IPS-18a (cell line): ENCODE measurements at regions not wholly inside any gene's neighbourhood (a gene's known extent, or its start where the extent isn't known, plus 50 kb on each side); places are given as distances from the start of the nearest gene placed in this dataset.
"Not testable (repeated sequence)": the region's sequence is repeated elsewhere in the genome, so short reads cannot be mapped to it uniquely, and the experiment has no call there.

ENCODE experiments used
- H3K27ac ChIP-seq: one replicate; pipeline ENCODE4 v1.5.1; 2013; ENCODE audit warnings: low read length
- H3K27me3 ChIP-seq: one replicate; pipeline ENCODE4 v1.6.1; 2013; ENCODE audit warnings: mild to moderate bottlenecking, low read length; ENCODE audit not compliant: control insufficient read depth, insufficient read depth
- H3K36me3 ChIP-seq: one replicate; pipeline ENCODE4 v1.6.1; 2013; ENCODE audit warnings: low read depth, low read length; ENCODE audit not compliant: control insufficient read depth
- H3K4me1 ChIP-seq: one replicate; pipeline ENCODE4 v1.6.1; 2013; ENCODE audit warnings: low read depth, low read length; ENCODE audit not compliant: control insufficient read depth
- H3K4me3 ChIP-seq: one replicate; pipeline ENCODE4 v1.5.1; 2013; ENCODE audit warnings: low read length
- H3K9ac ChIP-seq: one replicate; pipeline ENCODE4 v1.6.1; 2013; ENCODE audit warnings: mild to moderate bottlenecking, low read length, moderate library complexity
- H3K9me3 ChIP-seq: one replicate; pipeline ENCODE4 v1.6.1; 2013; ENCODE audit warnings: low read depth, low read length; ENCODE audit not compliant: control insufficient read depth

GRCh38 chr14:71451501-71451900 is 480.7 kb upstream of the RGS6 start:
- no peaks in the 10 kb centered on the region for H3K9me3 ChIP-seq
- no peak overlapping the region for H3K9ac ChIP-seq
- H3K27ac ChIP-seq = no peak overlapping the region
- H3K4me3 ChIP-seq = no peak overlapping the region
- H3K4me1 ChIP-seq = no peaks in the 10 kb centered on the region
- H3K27me3 ChIP-seq = no peaks in the 10 kb centered on the region
- H3K36me3 ChIP-seq = no peaks in the 10 kb centered on the region

GRCh38 chr14:71452539-71452938 is 479.7 kb upstream of the RGS6 start:
- no peak overlapping the region for H3K9ac ChIP-seq
- H3K36me3 ChIP-seq = no peaks in the 10 kb centered on the region
- no peaks in the 10 kb centered on the region for H3K27me3 ChIP-seq
- no peaks in the 10 kb centered on the region for H3K9me3 ChIP-seq
- no peak overlapping the region for H3K27ac ChIP-seq
- no peak overlapping the region for H3K4me3 ChIP-seq
- H3K4me1 ChIP-seq = no peaks in the 10 kb centered on the region

- H3K4me3 ChIP-seq = no peak overlapping the region
- no peaks in the 10 kb centered on the region for H3K4me1 ChIP-seq
- H3K27me3 ChIP-seq = no peaks in the 10 kb centered on the region
- H3K27ac ChIP-seq = no peak overlapping the region
- no peaks in the 10 kb centered on the region for H3K36me3 ChIP-seq
- no peaks in the 10 kb centered on the region for H3K9me3 ChIP-seq
- no peak overlapping the region for H3K9ac ChIP-seq
Observed at GRCh38 chr14:71452987-71453386, 479.2 kb upstream of the RGS6 start.

- no peaks in the 10 kb centered on the region for H3K9me3 ChIP-seq
- no peaks in the 10 kb centered on the region for H3K36me3 ChIP-seq
- no peak overlapping the region for H3K27ac ChIP-seq
- H3K4me1 ChIP-seq = no peaks in the 10 kb centered on the region
- H3K27me3 ChIP-seq = no peaks in the 10 kb centered on the region
- H3K9ac ChIP-seq = no peak overlapping the region
- no peak overlapping the region for H3K4me3 ChIP-seq
Observed at GRCh38 chr14:71454010-71454409, 478.2 kb upstream of the RGS6 start.

GRCh38 chr14:71454513-71455332 is 477.5 kb upstream of the RGS6 start:
- no peak overlapping the region for H3K4me3 ChIP-seq
- no peaks in the 10 kb centered on the region for H3K4me1 ChIP-seq
- H3K9ac ChIP-seq = no peak overlapping the region
- no peaks in the 10 kb centered on the region for H3K27me3 ChIP-seq
- H3K27ac ChIP-seq = no peak overlapping the region
- H3K36me3 ChIP-seq = no peaks in the 10 kb centered on the region
- no peaks in the 10 kb centered on the region for H3K9me3 ChIP-seq

- Histone ChIP-seq H3K36me3 (no peaks in the 10 kb centered on the region), H3K9ac (no peak overlapping the region), H3K9me3 (no peaks in the 10 kb centered on the region), H3K4me1 (no peaks in the 10 kb centered on the region), H3K27me3 (no peaks in the 10 kb centered on the region), H3K4me3 (no peak overlapping the region), H3K27ac (no peak overlapping the region)
Observed at GRCh38 chr14:71460091-71460490, 472.1 kb upstream of the RGS6 start.

- not testable (repeated sequence) for H3K36me3 ChIP-seq, H3K9me3 ChIP-seq, H3K4me1 ChIP-seq, H3K4me3 ChIP-seq, H3K27me3 ChIP-seq, H3K9ac ChIP-seq, H3K27ac ChIP-seq
Observed at GRCh38 chr14:71461617-71462016, 470.6 kb upstream of the RGS6 start.

- H3K9me3 ChIP-seq = no peaks in the 10 kb centered on the region
- H3K4me1 ChIP-seq = no peaks in the 10 kb centered on the region
- no peak overlapping the region for H3K4me3 ChIP-seq
- no peak overlapping the region for H3K27ac ChIP-seq
- H3K27me3 ChIP-seq = no peaks in the 10 kb centered on the region
- no peak overlapping the region for H3K9ac ChIP-seq
- no peaks in the 10 kb centered on the region for H3K36me3 ChIP-seq
Observed at GRCh38 chr14:71463807-71464206, 468.4 kb upstream of the RGS6 start.

- no peaks in the 10 kb centered on the region for H3K27me3 ChIP-seq
- no peak overlapping the region for H3K9ac ChIP-seq
- no peaks in the 10 kb centered on the region for H3K36me3 ChIP-seq
- no peaks in the 10 kb centered on the region for H3K9me3 ChIP-seq
- H3K27ac ChIP-seq = no peak overlapping the region
- no peaks in the 10 kb centered on the region for H3K4me1 ChIP-seq
- H3K4me3 ChIP-seq = no peak overlapping the region
Observed at GRCh38 chr14:71464840-71465239, 467.4 kb upstream of the RGS6 start.

GRCh38 chr14:71465316-71465715 is 466.9 kb upstream of the RGS6 start:
- Histone ChIP-seq H3K4me1 (no peaks in the 10 kb centered on the region), H3K27me3 (no peaks in the 10 kb centered on the region), H3K4me3 (no peak overlapping the region), H3K27ac (no peak overlapping the region), H3K36me3 (no peaks in the 10 kb centered on the region), H3K9me3 (no peaks in the 10 kb centered on the region), H3K9ac (no peak overlapping the region)

GRCh38 chr14:71466251-71466650 is 466.0 kb upstream of the RGS6 start:
- Histone ChIP-seq H3K9me3 (no peaks in the 10 kb centered on the region), H3K27me3 (no peaks in the 10 kb centered on the region), H3K4me1 (no peaks in the 10 kb centered on the region), H3K9ac (no peak overlapping the region), H3K27ac (no peak overlapping the region), H3K4me3 (no peak overlapping the region), H3K36me3 (no peaks in the 10 kb centered on the region)

- Histone ChIP-seq H3K9me3 (no peaks in the 10 kb centered on the region), H3K27ac (no peak overlapping the region), H3K36me3 (no peaks in the 10 kb centered on the region), H3K4me1 (no peaks in the 10 kb centered on the region), H3K27me3 (no peaks in the 10 kb centered on the region), H3K9ac (no peak overlapping the region), H3K4me3 (no peak overlapping the region)
Observed at GRCh38 chr14:71466946-71467345, 465.3 kb upstream of the RGS6 start.
